GM18909 (cell line): ENCODE measurements at regions not wholly inside any gene's neighbourhood (a gene's known extent, or its start where the extent isn't known, plus 50 kb on each side); places are given as distances from the start of the nearest gene placed in this dataset.
"Not testable (repeated sequence)": the region's sequence is repeated elsewhere in the genome, so short reads cannot be mapped to it uniquely, and the experiment has no call there.

ENCODE experiments used
- ATAC-seq: cut with Tn5 transposase; IDR thresholded peaks from one replicate; pipeline ENCODE4 v1.9.1; 2021; ENCODE audit warnings: mild to moderate bottlenecking; ENCODE audit not compliant: unreplicated experiment, poor library complexity

- no peak for ATAC-seq
Measured at GRCh38 chr14:52202151-52202550, 65.3 kb upstream of the PTGDR start.

GRCh38 chr14:52190337-52190931 is 77.1 kb upstream of the PTGDR start:
- ATAC-seq: no peak

- no peak for ATAC-seq
Measured at GRCh38 chr14:52189325-52189724, 78.2 kb upstream of the PTGDR start.

DNA sequence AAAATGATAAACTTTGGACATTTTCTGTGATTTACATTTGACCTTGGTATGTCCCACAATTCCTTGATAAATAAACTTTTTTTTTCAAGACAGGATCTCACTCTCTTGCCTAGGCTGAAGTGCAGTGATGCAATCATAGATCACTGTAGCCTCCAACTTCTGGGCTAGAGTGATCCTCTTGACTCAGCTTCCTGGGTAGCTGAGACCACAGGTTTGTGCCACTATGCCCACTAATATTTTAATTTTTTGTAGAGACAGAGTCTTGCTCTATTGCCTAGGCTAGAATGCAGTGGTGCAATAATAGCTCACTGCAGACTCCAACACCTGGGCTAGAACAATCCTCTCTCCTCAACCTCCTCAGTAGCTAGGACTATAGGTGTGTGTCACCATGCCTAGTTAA is 79.1 kb upstream of the PTGDR start:
- ATAC-seq: no peak

- ATAC-seq: no peak
Measured at GRCh38 chr14:52185178-52185577, 82.3 kb upstream of the PTGDR start.

DNA sequence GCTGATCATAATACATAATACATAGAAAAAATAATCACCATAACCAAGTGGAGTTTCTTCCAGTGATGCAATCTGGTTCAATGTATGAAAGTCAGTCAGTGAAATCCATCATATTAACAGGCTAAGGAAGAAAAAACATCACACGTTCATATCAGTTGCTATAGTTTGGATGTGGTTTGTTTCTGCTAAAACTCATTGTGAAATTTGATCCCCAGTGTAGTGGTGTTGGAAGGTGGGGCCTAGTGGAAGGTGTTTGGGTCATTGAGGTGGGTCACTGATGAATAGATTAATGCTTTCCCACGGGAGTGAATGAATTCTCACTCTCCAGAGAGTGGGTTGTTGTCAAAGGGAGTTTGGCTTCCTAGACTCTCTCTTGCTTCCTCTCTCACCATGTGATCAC is 84.6 kb upstream of the PTGDR start:
- ATAC-seq: no peak

DNA sequence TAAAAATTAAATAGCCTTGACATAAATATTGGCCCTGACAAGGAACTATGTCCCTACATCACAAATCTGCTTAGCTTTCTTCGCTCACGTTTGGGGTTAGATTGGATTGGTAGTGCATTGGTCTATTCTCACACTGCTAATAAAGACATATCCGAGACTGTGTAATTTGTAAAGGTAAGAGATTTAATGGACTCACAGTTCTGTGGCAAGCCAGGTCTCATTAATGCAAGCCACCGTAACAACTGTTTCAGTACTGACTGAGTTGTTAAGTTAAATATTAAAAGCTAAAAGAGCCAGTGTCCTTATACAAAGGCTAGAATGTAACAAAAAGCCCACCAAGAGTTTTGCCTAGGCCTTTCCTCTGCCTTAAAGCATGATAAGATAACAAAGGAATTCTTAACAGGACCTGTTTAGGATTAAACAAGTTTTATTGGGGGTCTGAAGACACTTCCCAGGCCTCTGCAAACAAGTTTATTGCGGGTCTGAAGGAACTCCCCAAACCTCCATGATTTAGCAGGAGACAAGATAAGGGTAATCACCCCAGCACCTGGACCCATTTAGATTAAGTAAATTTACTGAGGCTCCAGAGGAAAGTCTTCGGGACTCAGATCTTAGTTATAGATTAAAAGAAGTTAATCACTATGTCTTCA is 88.2 kb upstream of the PTGDR start:
- no peak for ATAC-seq

DNA sequence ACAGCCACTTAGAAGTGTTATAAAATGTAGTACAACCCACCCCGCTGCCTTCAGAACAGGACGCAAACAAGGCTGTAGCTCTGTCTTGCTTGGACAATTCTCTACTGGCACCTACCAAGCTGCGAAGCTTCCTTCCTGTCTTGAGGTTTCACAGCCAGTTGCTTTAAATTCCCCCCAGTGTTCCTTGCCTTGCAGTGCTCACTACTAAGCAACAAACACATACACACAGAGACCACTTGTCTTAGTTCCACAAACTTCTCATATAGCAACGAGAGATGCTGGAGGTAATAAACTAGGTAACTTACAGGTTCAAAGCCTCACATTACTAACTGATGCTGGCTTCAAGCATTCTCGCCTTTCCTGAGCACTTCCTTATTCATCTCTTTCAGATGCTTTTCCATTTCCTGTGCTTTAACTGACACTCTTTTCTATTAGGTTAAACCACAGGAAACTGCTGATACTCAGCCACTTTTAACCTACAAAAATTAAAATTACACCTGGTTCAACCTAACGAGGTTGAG is 91.5 kb upstream of the PTGDR start:
- ATAC-seq: peak; percentile 92

DNA sequence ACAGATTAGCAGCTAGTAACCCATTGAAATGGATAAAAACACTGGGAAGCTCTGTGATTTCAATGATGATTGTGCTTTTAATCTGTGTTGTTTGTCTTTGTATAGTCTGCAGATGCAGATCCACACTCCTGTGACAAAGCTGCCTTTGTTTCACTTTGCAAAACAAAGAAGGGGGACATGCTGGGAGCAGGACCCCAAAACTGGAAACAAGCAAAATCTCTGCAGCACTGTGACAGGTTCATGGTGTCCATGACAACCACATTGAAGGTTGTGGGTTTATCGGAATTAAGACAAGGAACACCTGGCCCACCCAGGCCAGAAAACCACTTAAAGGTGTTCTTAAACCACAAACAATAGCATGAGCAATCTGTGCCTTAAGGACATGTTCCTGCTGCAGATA is 95.6 kb upstream of the PTGDR start:
- ATAC-seq: not testable (repeated sequence)

GRCh38 chr14:52166822-52167221 is 98.0 kb upstream of the NID2 start:
- ATAC-seq: no peak

DNA sequence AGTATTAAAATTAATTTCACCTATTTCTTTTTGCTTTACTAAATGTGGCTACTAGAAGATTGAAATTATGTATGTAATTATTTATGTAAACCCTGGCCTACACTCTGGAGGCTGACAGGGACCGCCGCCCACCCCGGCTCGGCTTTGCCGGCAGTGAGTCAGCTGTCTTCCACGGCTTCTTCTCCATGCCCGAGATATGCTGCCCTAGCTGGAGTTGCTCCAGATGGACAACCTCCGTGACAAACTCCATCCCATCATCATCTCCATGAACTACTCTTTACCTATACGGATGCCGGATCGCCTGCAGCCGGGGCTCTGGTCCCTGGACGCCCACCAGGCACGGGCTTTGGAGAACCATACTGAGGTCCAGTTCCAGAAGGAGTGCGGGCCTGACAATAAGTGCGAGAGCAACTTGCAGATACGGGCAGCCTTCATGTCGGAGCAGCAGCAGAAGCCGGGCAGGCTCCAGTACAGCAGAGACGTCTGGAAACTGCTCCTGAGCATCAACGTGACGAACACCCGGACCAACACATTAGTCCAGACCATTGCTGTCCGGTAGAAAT is 86.9 kb upstream of the NID2 start:
- no peak for ATAC-seq

GRCh38 chr14:52154992-52155650 is 86.3 kb upstream of the NID2 start:
- no peak for ATAC-seq

GRCh38 chr14:52153939-52154338 is 85.1 kb upstream of the NID2 start:
- no peak for ATAC-seq

GRCh38 chr14:52150162-52150561 is 81.3 kb upstream of the NID2 start:
- ATAC-seq: no peak

- ATAC-seq: no peak
Measured at GRCh38 chr14:52148371-52148770, 79.5 kb upstream of the NID2 start.

GRCh38 chr14:52146504-52146903 is 77.6 kb upstream of the NID2 start:
- ATAC-seq: no peak

GRCh38 chr14:52144099-52144498 is 75.2 kb upstream of the NID2 start:
- ATAC-seq: not testable (repeated sequence)

GRCh38 chr14:52142504-52142903 is 73.6 kb upstream of the NID2 start:
- no peak for ATAC-seq

- no peak for ATAC-seq
Measured at GRCh38 chr14:52131640-52132320, 62.9 kb upstream of the NID2 start.

DNA sequence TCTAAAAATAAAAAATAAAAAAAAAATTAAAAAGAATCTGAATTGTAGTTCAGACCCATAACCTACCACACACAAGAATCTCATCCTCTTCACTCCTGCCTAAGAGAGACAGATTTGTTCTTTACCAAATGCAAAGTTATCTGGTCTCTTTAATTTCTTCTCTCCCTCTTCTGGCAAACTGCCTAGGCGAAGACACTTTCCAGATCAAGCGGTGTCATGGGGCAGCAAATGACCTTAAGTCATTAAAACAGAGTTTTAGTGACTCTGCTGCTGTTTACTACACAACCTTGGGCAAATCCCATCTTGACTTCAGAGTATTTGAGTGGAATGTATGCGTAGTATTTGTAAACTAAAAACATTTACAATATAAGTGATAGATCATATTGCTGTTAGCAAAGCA is 60.9 kb upstream of the NID2 start:
- no peak for ATAC-seq

- ATAC-seq: no peak
Measured at GRCh38 chr14:52125885-52126284, 57.0 kb upstream of the NID2 start.
